ENCODE measurements at regions not wholly inside any gene's neighbourhood (a gene's known extent, or its start where the extent isn't known, plus 50 kb on each side); places are given as distances from the start of the nearest gene placed in this dataset.

- POLR2A ChIA-PET, result no interaction called here
- no peak for TF ChIP-seq CTCF (IDR thresholded peaks at IDR 0.05)
- TF ChIP-seq, protein P1, sequence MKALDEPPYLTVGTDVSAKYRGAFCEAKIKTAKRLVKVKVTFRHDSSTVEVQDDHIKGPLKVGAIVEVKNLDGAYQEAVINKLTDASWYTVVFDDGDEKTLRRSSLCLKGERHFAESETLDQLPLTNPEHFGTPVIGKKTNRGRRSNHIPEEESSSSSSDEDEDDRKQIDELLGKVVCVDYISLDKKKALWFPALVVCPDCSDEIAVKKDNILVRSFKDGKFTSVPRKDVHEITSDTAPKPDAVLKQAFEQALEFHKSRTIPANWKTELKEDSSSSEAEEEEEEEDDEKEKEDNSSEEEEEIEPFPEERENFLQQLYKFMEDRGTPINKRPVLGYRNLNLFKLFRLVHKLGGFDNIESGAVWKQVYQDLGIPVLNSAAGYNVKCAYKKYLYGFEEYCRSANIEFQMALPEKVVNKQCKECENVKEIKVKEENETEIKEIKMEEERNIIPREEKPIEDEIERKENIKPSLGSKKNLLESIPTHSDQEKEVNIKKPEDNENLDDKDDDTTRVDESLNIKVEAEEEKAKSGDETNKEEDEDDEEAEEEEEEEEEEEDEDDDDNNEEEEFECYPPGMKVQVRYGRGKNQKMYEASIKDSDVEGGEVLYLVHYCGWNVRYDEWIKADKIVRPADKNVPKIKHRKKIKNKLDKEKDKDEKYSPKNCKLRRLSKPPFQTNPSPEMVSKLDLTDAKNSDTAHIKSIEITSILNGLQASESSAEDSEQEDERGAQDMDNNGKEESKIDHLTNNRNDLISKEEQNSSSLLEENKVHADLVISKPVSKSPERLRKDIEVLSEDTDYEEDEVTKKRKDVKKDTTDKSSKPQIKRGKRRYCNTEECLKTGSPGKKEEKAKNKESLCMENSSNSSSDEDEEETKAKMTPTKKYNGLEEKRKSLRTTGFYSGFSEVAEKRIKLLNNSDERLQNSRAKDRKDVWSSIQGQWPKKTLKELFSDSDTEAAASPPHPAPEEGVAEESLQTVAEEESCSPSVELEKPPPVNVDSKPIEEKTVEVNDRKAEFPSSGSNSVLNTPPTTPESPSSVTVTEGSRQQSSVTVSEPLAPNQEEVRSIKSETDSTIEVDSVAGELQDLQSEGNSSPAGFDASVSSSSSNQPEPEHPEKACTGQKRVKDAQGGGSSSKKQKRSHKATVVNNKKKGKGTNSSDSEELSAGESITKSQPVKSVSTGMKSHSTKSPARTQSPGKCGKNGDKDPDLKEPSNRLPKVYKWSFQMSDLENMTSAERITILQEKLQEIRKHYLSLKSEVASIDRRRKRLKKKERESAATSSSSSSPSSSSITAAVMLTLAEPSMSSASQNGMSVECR (CRISPR knock-in tag; IDR thresholded peaks at IDR 0.05; ENCODE audit: borderline replicate concordance), result no peak
- no peak for TF ChIP-seq ATF2 (CRISPR knock-in tag; IDR thresholded peaks at IDR 0.05; ENCODE audit: borderline replicate concordance, low read depth)
- no peak for TF ChIP-seq ELF4 (CRISPR knock-in tag; IDR thresholded peaks at IDR 0.05; ENCODE audit: low read depth)
- TF ChIP-seq GABPB1 (CRISPR knock-in tag; IDR thresholded peaks at IDR 0.05), result no peak
- no peak for TF ChIP-seq FOXJ3 (CRISPR knock-in tag; IDR thresholded peaks at IDR 0.05; ENCODE audit: borderline replicate concordance)
- ATAC-seq (no peak), DNase-seq (ENCODE audit: low spot score) (no peak)
- no peaks in the 10 kb centered on the region for H3K27me3 Mint-ChIP-seq (ENCODE audit: low read depth)
- no peaks in the 10 kb centered on the region for H3K36me3 Mint-ChIP-seq
- no peak overlapping the region for H3K4me3 Mint-ChIP-seq
- no peaks in the 10 kb centered on the region for H3K9me3 Mint-ChIP-seq
- H3K27ac Mint-ChIP-seq, result no peak overlapping the region
- H3K4me1 Mint-ChIP-seq, result no peaks in the 10 kb centered on the region
- CTCF ChIA-PET, result no interaction called here
Measured at GRCh38 chr1:55885619-55886018, 670.5 kb upstream of the USP24 start.

GRCh38 chr1:55882931-55883330 is 667.8 kb upstream of the USP24 start:
- Mint-ChIP-seq H3K4me1 (peaks cover 8% of the 10 kb centered on the region; the same call in 1 of the 2 replicates), H3K27ac (no peak overlapping the region), H3K36me3 (no peaks in the 10 kb centered on the region), H3K9me3 (no peaks in the 10 kb centered on the region), H3K27me3 (ENCODE audit: low read depth) (no peaks in the 10 kb centered on the region), H3K4me3 (no peak overlapping the region)
- ChIA-PET CTCF (no interaction called here), POLR2A (no interaction called here)
- TF ChIP-seq STAT6 (CRISPR knock-in tag; conservative IDR thresholded peaks at IDR 0.05; ENCODE audit: low read depth) (no peak), NR2C2 (CRISPR knock-in tag; IDR thresholded peaks at IDR 0.05) (no peak), OVOL2 (CRISPR knock-in tag; IDR thresholded peaks at IDR 0.05; ENCODE audit: borderline replicate concordance) (no peak), ATF2 (CRISPR knock-in tag; IDR thresholded peaks at IDR 0.05; ENCODE audit: borderline replicate concordance, low read depth) (no peak), RORB (CRISPR knock-in tag; IDR thresholded peaks at IDR 0.05) (no peak), ZNF671 (CRISPR knock-in tag; IDR thresholded peaks at IDR 0.05) (no peak), PRRX2 (CRISPR knock-in tag; IDR thresholded peaks at IDR 0.05) (no peak), KAT7 (CRISPR knock-in tag; IDR thresholded peaks at IDR 0.05; ENCODE audit: borderline replicate concordance) (no peak), CREM (CRISPR knock-in tag; IDR thresholded peaks at IDR 0.05) (no peak), JAZF1 (CRISPR knock-in tag; IDR thresholded peaks at IDR 0.05) (no peak), TEAD4 (CRISPR knock-in tag; IDR thresholded peaks at IDR 0.05) (no peak), SOX15 (CRISPR knock-in tag; IDR thresholded peaks at IDR 0.05) (no peak), SMAD4 (CRISPR knock-in tag; IDR thresholded peaks at IDR 0.05) (no peak)
- TF ChIP-seq, protein P2, sequence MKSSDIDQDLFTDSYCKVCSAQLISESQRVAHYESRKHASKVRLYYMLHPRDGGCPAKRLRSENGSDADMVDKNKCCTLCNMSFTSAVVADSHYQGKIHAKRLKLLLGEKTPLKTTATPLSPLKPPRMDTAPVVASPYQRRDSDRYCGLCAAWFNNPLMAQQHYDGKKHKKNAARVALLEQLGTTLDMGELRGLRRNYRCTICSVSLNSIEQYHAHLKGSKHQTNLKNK (CRISPR knock-in tag; IDR thresholded peaks at IDR 0.05), result no peak
- DNase-seq (ENCODE audit: low spot score) (no peak), ATAC-seq (no peak)
